ENCODE measurements at regions not wholly inside any gene's neighbourhood (a gene's known extent, or its start where the extent isn't known, plus 50 kb on each side); places are given as distances from the start of the nearest gene placed in this dataset.
"Not testable (repeated sequence)": the region's sequence is repeated elsewhere in the genome, so short reads cannot be mapped to it uniquely, and the experiment has no call there.

GRCh38 chr4:177494791-177495190, 52.6 kb upstream of the AGA start:
- no peak for DNase-seq (ENCODE audit: low read depth in 1 of 2, low spot score in 1 of 2)

GRCh38 chr4:177495626-177496025, 53.4 kb upstream of the AGA start:
- DNase-seq (ENCODE audit: low read depth in 1 of 2, low spot score in 1 of 2): not testable (repeated sequence)

GRCh38 chr4:177499537-177499936, 57.3 kb upstream of the AGA start:
- DNase-seq (ENCODE audit: low read depth in 1 of 2, low spot score in 1 of 2): no peak

GRCh38 chr4:177505171-177505615, 63.0 kb upstream of the AGA start:
- DNase-seq (ENCODE audit: low read depth in 1 of 2, low spot score in 1 of 2): no peak

GRCh38 chr4:177508662-177509061, 66.4 kb upstream of the AGA start:
- DNase-seq (ENCODE audit: low read depth in 1 of 2, low spot score in 1 of 2): no peak

- no peak for DNase-seq (ENCODE audit: low read depth in 1 of 2, low spot score in 1 of 2)
These were observed 67.0 kb upstream of the AGA start for GRCh38 chr4:177509226-177509745.

GRCh38 chr4:177511611-177512010, 69.4 kb upstream of the AGA start:
- no peak for DNase-seq (ENCODE audit: low read depth in 1 of 2, low spot score in 1 of 2)

- DNase-seq (ENCODE audit: low read depth in 1 of 2, low spot score in 1 of 2): no peak
These were observed 70.4 kb upstream of the AGA start for GRCh38 chr4:177512646-177513045.

GRCh38 chr4:177517862-177518261, 75.6 kb upstream of the AGA start:
- DNase-seq (ENCODE audit: low read depth in 1 of 2, low spot score in 1 of 2): no peak

GRCh38 chr4:177519481-177520260, 77.4 kb upstream of the AGA start:
- DNase-seq (ENCODE audit: low read depth in 1 of 2, low spot score in 1 of 2): no peak

- DNase-seq (ENCODE audit: low read depth in 1 of 2, low spot score in 1 of 2): no peak
These were observed 86.4 kb upstream of the AGA start for GRCh38 chr4:177528620-177529019.

GRCh38 chr4:177530561-177530960, 88.3 kb upstream of the AGA start:
- DNase-seq (ENCODE audit: low read depth in 1 of 2, low spot score in 1 of 2): no peak

GRCh38 chr4:177532358-177532757, 90.1 kb upstream of the AGA start:
- no peak for DNase-seq (ENCODE audit: low read depth in 1 of 2, low spot score in 1 of 2)

- DNase-seq (ENCODE audit: low read depth in 1 of 2, low spot score in 1 of 2): not testable (repeated sequence)
These were observed 92.6 kb upstream of the AGA start for GRCh38 chr4:177534841-177535240.

- DNase-seq (ENCODE audit: low read depth in 1 of 2, low spot score in 1 of 2): no peak
These were observed 104.5 kb upstream of the AGA start for GRCh38 chr4:177546745-177547144.

- DNase-seq (ENCODE audit: low read depth in 1 of 2, low spot score in 1 of 2): no peak
These were observed 105.7 kb upstream of the AGA start for GRCh38 chr4:177547985-177548384.

- no peak for DNase-seq (ENCODE audit: low read depth in 1 of 2, low spot score in 1 of 2)
These were observed 112.9 kb upstream of the AGA start for GRCh38 chr4:177555007-177555574.

GRCh38 chr4:177557416-177557815, 115.2 kb upstream of the AGA start:
- DNase-seq (ENCODE audit: low read depth in 1 of 2, low spot score in 1 of 2): no peak

- no peak for DNase-seq (ENCODE audit: low read depth in 1 of 2, low spot score in 1 of 2)
These were observed 116.8 kb upstream of the AGA start for GRCh38 chr4:177558995-177559394.

- DNase-seq (ENCODE audit: low read depth in 1 of 2, low spot score in 1 of 2): no peak
These were observed 119.9 kb upstream of the AGA start for GRCh38 chr4:177562163-177562562.

- DNase-seq (ENCODE audit: low read depth in 1 of 2, low spot score in 1 of 2): no peak
These were observed 120.6 kb upstream of the AGA start for GRCh38 chr4:177562859-177563258.

GRCh38 chr4:177566691-177567090, 124.5 kb upstream of the AGA start:
- DNase-seq (ENCODE audit: low read depth in 1 of 2, low spot score in 1 of 2): no peak

GRCh38 chr4:177568931-177569330, 126.7 kb upstream of the AGA start:
- DNase-seq (ENCODE audit: low read depth in 1 of 2, low spot score in 1 of 2): no peak
